SKM-1 treated with dmso at 0.1 percent for 144 hours (cell line): ENCODE measurements at regions not wholly inside any gene's neighbourhood (a gene's known extent, or its start where the extent isn't known, plus 50 kb on each side); places are given as distances from the start of the nearest gene placed in this dataset.

ENCODE experiments used
- DNase-seq: peaks from one replicate; lab custom pipeline; 2025; ENCODE audit not compliant: unreplicated experiment; lab: John Stamatoyannopoulos, UW

DNA sequence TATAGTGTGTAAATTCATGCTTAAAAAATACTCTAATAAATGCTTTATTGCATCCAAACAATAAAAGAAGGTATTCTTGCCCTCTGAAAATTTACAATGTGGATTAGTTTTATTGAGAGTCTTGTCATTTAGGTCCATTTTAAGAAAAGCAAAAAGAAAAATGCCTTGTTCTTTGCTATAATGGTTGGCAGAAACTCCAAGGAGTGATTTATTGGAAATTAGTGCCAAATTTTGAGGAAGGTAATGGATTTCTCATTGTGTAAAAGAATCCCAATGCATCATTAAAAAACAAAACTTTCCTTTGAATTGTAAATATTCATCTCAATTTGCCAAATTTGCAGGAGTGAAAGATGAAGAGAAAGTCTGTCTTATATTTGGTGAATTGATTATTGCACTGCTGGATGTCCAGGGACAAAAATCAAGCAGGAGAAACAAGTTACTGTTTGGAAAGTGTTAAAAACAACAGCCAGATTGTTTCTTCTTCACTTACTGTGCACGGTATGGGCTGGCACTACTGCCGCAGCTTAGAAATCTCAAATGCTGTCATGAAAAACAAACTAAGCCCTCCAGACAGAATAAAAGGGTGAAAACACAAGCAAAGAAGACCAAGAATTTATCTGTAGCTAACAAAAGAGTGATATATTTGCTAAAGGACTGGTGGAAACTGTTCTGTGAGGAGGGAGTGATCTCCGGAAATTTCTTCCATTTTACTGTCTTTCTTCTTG lies 511.7 kb downstream of the TMTC2 start:
- no peak for DNase-seq

DNA sequence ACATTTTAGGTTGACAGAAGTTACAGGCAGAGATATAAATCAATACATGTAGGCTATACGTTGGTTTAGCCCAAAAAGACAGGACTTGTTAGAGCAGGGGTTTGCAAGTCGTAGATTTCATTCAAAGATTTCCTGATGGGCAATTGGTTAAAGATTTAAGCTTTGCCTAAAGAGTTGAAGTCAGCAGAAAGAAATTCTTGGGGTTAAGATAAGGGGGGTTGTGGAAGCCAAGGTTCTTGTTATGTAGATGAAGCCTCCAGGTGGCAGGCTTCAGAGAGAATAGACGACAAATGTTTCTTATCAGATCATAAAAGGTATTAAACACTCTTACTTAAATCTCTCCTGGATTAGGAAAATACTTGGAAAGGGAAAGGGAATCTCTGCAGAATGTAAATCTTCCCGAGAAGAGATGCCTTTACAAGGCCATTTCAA lies 510.8 kb downstream of the TMTC2 start:
- DNase-seq, result no peak

GRCh38 chr12:83196694-83197350 lies 510.1 kb downstream of the TMTC2 start:
- no peak for DNase-seq

DNA sequence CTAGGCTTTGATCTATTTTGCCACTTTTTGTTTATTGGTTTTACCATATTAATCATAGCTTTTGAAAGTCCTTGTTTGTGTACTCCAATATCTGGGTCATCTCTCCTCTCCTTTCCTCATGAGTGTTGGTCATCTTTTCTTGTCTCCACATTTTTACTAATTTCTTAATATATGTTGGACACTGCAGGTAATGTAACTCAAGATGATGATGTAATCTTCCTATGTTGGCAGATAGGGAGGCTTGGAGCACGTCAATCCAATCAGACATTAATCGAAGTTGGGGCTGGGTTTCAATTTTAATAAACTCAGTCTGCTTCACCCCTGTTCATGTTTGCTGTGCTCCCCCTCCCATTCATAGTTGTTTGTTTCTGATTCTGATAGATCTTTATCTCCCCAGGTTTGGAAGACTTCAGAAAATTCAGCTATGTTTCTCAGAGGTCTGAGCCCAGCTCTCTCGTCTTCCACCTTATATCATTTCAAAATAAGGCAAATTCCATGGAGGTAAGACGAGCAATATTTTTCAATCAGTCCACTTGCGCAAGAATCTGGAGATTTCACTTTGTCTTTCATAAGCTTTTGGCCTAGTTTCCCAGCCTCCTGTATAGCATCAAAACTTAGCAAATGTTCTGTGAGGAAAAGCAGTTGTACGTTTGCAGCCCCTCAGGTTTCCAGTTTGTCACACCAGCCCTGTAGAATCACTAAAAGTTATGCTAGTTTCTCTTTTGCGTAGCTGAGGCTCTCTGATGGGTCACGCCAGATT lies 504.1 kb downstream of the TMTC2 start:
- DNase-seq, result no peak

GRCh38 chr12:83186419-83186818 lies 499.7 kb downstream of the TMTC2 start:
- DNase-seq, result no peak

DNA sequence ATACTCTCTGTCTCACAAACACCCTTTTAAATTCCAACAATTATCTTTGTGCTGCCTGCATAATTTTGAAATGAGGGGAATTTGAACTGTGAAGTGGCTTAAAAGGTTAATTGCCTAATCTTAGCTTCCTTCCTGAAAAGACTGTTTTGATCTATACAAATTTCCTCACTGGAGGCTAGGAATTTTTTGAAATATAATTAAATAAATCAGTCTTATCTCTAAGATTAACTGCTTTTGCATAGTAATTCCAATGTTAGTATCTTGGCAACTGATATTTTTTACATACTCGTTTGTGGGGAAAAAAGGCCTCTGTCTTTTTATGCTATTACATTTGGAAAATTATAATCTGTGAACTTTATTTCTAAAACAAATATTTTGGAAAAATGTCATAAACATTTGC lies 498.5 kb downstream of the TMTC2 start:
- no peak for DNase-seq
